ENCODE measurements at regions not wholly inside any gene's neighbourhood (a gene's known extent, or its start where the extent isn't known, plus 50 kb on each side); places are given as distances from the start of the nearest gene placed in this dataset.

DNA sequence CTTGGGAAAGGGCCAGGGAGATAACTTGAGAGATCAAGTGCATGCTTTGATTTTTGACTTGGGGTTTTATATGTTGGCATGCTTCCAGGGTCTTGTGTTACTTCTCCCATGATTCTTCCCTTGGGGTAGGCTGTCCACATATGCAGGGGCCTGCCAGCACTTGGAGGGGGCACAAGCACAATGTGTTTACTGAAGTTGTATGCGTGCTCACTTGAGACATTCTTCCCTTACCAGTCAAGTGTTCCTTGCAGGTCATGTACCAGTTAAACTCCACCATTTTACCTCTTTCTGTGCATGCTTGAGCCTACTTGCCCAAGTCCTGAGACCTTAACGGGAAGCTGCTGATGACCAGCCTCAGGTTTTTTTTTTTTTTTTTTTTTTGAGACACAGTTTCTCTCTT, 1880.5 kb downstream of the ARAP2 start:
- TF ChIP-seq, protein P1, sequence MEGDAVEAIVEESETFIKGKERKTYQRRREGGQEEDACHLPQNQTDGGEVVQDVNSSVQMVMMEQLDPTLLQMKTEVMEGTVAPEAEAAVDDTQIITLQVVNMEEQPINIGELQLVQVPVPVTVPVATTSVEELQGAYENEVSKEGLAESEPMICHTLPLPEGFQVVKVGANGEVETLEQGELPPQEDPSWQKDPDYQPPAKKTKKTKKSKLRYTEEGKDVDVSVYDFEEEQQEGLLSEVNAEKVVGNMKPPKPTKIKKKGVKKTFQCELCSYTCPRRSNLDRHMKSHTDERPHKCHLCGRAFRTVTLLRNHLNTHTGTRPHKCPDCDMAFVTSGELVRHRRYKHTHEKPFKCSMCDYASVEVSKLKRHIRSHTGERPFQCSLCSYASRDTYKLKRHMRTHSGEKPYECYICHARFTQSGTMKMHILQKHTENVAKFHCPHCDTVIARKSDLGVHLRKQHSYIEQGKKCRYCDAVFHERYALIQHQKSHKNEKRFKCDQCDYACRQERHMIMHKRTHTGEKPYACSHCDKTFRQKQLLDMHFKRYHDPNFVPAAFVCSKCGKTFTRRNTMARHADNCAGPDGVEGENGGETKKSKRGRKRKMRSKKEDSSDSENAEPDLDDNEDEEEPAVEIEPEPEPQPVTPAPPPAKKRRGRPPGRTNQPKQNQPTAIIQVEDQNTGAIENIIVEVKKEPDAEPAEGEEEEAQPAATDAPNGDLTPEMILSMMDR (IDR thresholded peaks at IDR 0.05; ENCODE audit: low read length), result no peak
- TF ChIP-seq EZH2 (IDR thresholded peaks at IDR 0.05; ENCODE audit: borderline replicate concordance, low read length), result no peak

All from OCI-LY1 (cell line).